ENCODE measurements at regions not wholly inside any gene's neighbourhood (a gene's known extent, or its start where the extent isn't known, plus 50 kb on each side); places are given as distances from the start of the nearest gene placed in this dataset.

DNA sequence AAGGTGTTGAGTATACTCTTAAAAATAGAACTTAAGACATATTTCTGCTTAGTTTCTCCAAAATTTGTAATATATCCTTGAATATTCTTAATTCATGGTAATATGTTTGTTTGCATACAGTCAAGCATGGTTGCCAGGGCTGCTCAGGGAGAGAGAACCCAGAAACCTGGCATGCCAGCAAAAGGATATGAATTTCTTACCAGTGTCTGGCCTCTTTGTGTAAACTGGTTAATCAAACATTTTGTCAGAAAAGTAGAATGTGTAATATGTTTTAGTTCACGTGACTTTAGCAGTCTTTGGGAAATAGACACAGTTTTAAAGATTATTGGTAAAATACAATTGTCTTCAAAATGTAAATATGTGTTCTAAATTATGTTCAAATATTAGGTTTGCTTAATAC, 101.6 kb downstream of the AASDHPPT start:
- Histone ChIP-seq H3K4me3 (no peak overlapping the region), H3K9me3 (no peaks in the 10 kb centered on the region), H3K4me1 (no peaks in the 10 kb centered on the region), H3K36me3 (no peaks in the 10 kb centered on the region), H3K27me3 (no peaks in the 10 kb centered on the region), H3K27ac (no peak overlapping the region)
- DNase-seq (no peak), ATAC-seq (no peak)
- TF ChIP-seq POLR2A (IDR thresholded peaks at IDR 0.05): no peak
- TF ChIP-seq, protein P1, sequence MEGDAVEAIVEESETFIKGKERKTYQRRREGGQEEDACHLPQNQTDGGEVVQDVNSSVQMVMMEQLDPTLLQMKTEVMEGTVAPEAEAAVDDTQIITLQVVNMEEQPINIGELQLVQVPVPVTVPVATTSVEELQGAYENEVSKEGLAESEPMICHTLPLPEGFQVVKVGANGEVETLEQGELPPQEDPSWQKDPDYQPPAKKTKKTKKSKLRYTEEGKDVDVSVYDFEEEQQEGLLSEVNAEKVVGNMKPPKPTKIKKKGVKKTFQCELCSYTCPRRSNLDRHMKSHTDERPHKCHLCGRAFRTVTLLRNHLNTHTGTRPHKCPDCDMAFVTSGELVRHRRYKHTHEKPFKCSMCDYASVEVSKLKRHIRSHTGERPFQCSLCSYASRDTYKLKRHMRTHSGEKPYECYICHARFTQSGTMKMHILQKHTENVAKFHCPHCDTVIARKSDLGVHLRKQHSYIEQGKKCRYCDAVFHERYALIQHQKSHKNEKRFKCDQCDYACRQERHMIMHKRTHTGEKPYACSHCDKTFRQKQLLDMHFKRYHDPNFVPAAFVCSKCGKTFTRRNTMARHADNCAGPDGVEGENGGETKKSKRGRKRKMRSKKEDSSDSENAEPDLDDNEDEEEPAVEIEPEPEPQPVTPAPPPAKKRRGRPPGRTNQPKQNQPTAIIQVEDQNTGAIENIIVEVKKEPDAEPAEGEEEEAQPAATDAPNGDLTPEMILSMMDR (IDR thresholded peaks at IDR 0.05 in 4 of 5, conservative IDR thresholded peaks at IDR 0.05 in 1 of 5): no peak
- intact Hi-C loops (cut with DNase I; ENCODE audit: low total_unique reads) (no loop called here), in situ Hi-C loops (cut with MboI; ENCODE audit: low sequenced_read_pairs in 4 of 4) (no loop called here)

DNA sequence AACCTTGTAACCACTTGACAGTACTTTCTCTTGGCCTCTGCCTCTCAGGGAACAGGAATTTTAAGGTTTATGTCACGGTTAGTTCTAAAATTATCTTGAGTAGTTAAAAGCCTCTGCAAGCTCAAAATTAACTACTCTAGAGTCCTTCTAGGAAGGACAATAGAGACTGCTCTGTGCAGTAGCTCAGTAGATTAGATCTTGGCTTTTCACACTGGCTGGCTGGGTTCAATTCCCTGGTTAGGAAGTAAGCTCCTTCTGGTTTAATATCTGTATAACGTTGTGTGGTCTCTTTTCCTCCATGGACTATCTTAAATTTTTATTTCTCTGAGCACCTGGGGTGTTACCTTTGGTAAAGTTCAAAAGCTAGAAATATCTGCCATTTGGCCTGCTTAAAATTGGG, 109.2 kb downstream of the AASDHPPT start:
- Histone ChIP-seq H3K4me1 (no peaks in the 10 kb centered on the region), H3K36me3 (no peaks in the 10 kb centered on the region), H3K27ac (no peak overlapping the region), H3K27me3 (no peaks in the 10 kb centered on the region), H3K4me3 (no peak overlapping the region), H3K9me3 (no peaks in the 10 kb centered on the region)
- ATAC-seq (no peak), DNase-seq (no peak)
- in situ Hi-C loops (cut with MboI; ENCODE audit: low sequenced_read_pairs in 4 of 4) (no loop called here), intact Hi-C loops (cut with DNase I; ENCODE audit: low total_unique reads) (no loop called here)
- TF ChIP-seq, protein P1 (IDR thresholded peaks at IDR 0.05 in 4 of 5, conservative IDR thresholded peaks at IDR 0.05 in 1 of 5): no peak
- TF ChIP-seq POLR2A (IDR thresholded peaks at IDR 0.05): no peak

DNA sequence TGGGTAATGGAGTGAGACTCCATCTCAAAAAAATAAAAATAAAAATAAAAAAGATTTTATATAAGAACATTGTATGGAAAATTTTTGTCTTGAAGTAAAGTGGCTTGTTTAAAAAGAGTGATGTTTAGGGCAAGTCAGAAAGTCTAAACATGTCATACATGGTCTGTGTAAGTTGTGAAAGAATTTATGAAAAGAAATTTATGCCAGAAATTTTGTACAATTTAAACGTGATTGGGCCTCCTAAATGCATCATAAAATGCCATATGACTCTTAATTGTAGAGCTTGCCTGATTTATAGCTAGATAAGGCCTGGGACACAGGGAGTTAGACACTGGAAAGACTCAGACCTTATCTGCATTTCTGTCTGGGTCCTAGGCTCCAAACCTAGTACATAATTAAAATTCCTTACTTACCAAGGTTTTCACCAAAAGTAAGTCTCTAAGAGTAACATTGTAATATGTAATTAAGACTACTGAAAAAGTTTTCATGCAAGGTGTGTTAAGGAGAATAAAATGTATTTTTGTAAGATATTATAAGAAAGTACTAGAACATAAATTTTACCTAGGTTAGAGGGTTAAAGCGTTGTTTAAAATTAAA, 110.5 kb downstream of the AASDHPPT start:
- intact Hi-C loops (cut with DNase I; ENCODE audit: low total_unique reads): no loop called here
- DNase-seq (no peak), ATAC-seq (no peak)

DNA sequence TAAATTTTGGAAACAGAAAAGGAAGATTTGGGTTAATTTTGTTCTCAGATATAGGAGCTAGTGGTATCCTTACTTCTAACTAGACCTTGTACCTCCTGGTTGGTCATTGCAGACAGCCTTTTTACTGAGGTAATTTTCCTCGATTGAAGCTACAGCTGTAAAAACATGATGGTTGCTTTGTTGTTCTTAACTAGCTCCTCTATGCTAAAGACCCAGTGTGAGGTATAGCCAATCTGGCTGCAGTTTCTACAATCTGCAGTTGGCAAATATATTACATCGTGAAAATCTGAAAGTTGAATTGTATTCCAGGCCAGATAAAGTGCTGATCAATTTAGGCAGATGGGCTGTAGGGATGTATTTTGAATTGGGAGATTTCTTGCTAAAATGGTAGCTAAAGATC, 116.5 kb downstream of the AASDHPPT start:
- no peak for ATAC-seq
- in situ Hi-C loops (cut with MboI; ENCODE audit: low sequenced_read_pairs in 4 of 4): no loop called here

More for the DNA sequence above, 110.5 kb downstream of the AASDHPPT start:
- H3K27me3 ChIP-seq: no peaks in the 10 kb centered on the region
- in situ Hi-C loops (cut with MboI; ENCODE audit: low sequenced_read_pairs in 4 of 4): no loop called here
- H3K36me3 ChIP-seq: no peaks in the 10 kb centered on the region
- H3K4me1 ChIP-seq: no peaks in the 10 kb centered on the region
- TF ChIP-seq POLR2A (IDR thresholded peaks at IDR 0.05): no peak
- TF ChIP-seq, protein P1 (IDR thresholded peaks at IDR 0.05 in 4 of 5, conservative IDR thresholded peaks at IDR 0.05 in 1 of 5): no peak
- no peaks in the 10 kb centered on the region for H3K9me3 ChIP-seq
- no peak overlapping the region for H3K4me3 ChIP-seq
- H3K27ac ChIP-seq: no peak overlapping the region

More for the DNA sequence above, 116.5 kb downstream of the AASDHPPT start:
- Histone ChIP-seq H3K27me3 (no peaks in the 10 kb centered on the region), H3K4me1 (no peaks in the 10 kb centered on the region), H3K36me3 (no peaks in the 10 kb centered on the region), H3K4me3 (no peak overlapping the region), H3K9me3 (no peaks in the 10 kb centered on the region), H3K27ac (no peak overlapping the region)
- DNase-seq: no peak
- TF ChIP-seq POLR2A (IDR thresholded peaks at IDR 0.05): no peak
- TF ChIP-seq, protein P1 (IDR thresholded peaks at IDR 0.05 in 4 of 5, conservative IDR thresholded peaks at IDR 0.05 in 1 of 5): no peak
- intact Hi-C loops (cut with DNase I; ENCODE audit: low total_unique reads): no loop called here
